Ramos (cell line): ENCODE measurements at regions not wholly inside any gene's neighbourhood (a gene's known extent, or its start where the extent isn't known, plus 50 kb on each side); places are given as distances from the start of the nearest gene placed in this dataset.
"Not testable (repeated sequence)": the region's sequence is repeated elsewhere in the genome, so short reads cannot be mapped to it uniquely, and the experiment has no call there.

Experiments used
- in situ Hi-C: fragments of 300-500 bp; cut with MboI; formaldehyde crosslinking; loops from one replicate; pipeline ENCODE4 v1.14.3; 2022; ENCODE audit warnings: low sequenced_read_pairs; ENCODE audit not compliant: unreplicated experiment

GRCh38 chr2:33730804-33731203 is 131.7 kb upstream of the FAM98A start:
- in situ Hi-C loops: no loop called here

- in situ Hi-C loops: no loop called here
Measured at GRCh38 chr2:33730193-33730592, 131.1 kb upstream of the FAM98A start.

GRCh38 chr2:33729353-33729752 is 130.3 kb upstream of the FAM98A start:
- in situ Hi-C loops: no loop called here

DNA sequence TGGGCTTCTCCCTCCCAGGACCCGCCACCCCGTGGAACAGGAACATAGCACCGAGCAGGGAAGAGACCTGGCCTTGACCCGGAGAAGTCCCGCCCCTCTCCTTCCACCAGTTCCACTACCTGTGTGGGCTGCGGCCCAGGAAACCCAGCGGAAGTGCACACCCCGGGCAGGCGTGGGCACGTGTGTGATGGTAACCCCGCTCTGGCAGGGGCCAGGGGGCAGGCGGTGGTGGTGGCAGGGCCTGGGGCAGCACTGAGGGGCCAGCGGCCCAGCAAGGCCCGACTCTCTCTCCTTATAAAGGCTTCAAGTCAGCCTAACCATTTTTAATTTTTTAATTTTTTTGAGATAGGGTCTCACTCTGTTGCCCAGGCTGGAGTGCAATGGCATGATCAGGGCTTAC is 129.0 kb upstream of the FAM98A start:
- in situ Hi-C loops: no loop called here

GRCh38 chr2:33727361-33728032 is 128.4 kb upstream of the FAM98A start:
- in situ Hi-C loops: no loop called here

DNA sequence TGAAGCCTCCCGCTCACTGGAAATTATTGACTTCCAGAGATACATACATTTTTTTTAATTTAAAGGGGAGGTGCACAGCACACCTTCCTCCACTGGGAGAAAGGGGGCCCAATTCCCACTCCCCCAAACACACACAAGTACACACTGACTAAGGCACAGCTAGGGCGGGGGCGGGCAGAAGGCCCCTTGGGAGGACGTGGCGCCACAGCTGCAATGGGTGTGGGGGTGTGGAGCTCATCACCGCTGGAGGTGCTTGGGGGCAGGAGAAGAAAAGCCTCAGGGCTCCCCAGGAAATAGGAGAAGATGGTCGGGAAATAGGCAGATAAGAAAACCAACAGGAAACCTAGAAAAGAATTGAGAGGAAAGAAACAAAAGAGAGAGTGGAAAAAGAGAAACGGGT is 127.3 kb upstream of the FAM98A start:
- in situ Hi-C loops: no loop called here

- in situ Hi-C loops: no loop called here
Measured at GRCh38 chr2:33723329-33723728, 124.2 kb upstream of the FAM98A start.

DNA sequence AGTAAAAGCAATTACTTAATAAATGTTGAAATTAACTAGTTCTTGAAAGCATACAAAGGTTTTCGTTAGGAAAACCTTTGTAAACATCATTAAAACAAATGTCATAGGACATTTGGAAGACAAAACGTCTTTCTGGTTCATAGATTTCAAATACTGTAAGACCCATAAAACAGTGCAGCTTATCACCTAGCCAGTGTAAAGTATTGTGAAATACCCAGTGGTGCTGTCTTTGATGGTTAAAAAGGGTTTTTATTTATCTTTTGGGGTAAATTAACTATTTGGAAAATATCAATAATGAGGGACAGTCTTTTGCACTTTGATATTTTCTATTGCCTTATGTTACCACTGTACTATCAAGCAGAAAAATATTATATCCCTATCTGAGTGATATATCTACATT is 120.0 kb upstream of the FAM98A start:
- in situ Hi-C loops: no loop called here

DNA sequence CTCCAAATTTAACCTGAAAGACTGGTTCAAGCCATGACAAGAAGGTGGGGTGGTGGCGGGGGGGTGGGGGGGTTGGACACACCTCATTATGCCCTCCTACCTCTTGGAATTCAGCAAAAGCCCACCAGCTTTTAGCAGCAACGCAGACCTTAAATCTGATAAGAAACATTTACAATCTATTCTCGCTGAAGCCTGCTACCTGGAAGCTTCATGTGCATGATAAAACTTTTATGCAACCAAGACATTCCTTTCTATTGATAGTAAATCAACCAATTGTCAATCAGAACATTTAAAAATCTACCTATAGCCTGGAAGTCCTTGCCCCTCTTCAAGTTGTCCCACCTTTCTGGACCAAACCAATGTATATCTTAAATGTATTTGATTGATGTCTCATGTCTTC is 113.6 kb upstream of the FAM98A start:
- in situ Hi-C loops: no loop called here

DNA sequence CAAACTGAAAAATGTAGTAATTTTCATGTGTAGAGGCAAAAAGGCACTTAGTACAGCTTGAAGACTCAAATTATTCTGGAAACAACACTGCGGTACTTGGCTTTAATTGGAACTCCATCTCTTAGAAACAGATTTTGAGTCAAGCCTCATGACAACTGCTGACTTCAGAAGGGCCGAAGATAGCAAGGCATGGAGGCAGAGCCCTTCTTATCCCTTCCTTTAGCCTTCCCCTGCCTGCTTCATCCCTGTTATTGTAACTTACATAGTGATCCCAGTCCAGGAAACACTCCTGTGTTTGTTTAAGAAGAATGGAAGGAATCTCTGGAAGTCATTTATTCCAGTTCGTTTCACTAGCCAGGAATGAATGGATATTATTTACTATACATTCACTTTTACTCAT is 110.9 kb upstream of the FAM98A start:
- in situ Hi-C loops: no loop called here

DNA sequence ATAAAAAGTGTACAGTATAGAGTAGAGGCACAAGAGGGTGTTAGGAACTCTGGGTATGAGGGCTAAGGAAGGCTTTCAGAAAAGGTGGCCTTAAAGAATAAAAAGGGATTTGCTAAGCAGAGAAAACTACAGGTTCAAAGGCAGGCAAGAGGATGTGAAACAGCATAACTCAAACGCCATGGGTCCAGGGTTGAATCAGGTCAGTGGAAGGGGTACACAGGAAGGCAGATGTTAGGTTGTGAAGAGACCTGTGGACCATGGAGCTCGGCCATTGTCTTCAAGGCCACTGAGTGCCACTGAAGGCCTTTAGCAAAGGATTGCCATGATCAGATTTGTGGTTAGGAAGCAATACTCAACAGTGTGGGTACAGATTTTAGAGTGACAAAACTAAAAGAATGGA is 108.2 kb upstream of the FAM98A start:
- in situ Hi-C loops: no loop called here

DNA sequence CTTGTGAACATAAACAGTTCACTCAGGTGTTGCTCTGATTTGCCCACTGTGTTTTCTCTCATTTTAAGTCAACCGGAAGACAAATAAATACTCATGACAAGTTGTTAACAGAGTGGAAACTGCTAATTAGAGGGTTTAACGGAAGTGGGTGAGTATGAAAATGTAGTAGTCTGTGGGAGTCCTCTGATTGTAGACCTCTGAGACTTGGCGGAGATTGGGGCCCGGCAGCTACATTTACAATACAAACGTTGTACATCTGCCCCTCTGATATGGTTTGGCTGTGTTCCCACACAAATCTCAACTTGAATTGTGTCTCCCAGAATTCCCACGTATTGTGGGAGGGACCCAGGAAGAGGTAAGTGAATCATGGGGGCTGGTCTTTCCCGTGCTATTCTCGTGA is 107.3 kb upstream of the FAM98A start:
- in situ Hi-C loops: no loop called here

- in situ Hi-C loops: no loop called here
Measured at GRCh38 chr2:33704406-33704855, 105.3 kb upstream of the FAM98A start.

DNA sequence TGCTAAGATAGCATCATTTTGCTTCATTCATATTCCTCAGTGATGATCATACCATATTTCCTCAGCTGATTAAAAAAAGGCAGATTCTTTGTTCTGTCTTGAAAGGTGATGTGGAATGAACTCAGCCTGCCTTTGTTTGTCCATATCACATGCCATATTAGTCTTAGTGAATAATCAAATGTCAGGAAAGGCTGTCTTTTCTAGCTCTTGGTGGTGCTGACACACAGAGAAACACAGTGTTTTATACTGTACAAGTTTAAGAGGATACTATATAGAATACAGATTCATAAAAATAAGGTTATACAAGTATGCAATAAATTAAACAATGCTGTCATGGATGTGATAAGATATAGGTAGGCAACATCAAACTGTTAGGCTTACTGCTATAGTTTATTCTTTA is 97.1 kb upstream of the FAM98A start:
- in situ Hi-C loops: no loop called here

GRCh38 chr2:33694904-33695303 is 95.8 kb upstream of the FAM98A start:
- in situ Hi-C loops: no loop called here

DNA sequence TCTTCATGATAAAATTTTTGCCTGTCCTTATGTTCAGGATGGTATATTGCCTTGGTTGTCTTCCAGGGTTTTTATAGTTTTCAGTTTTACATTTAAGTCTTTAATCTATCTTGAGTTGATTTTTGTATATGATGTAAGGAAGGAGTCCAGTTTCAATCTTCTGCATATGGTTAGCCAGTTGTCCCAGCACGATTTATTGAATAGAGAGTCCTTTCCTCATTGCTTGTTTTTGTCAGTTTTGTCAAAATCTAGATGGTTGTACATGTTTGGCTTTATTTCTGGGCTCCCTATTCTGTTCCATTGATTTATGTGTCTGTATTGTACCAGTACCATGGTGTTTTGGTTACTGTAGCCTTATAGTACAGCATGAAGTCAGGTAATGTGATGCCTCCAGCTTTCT is 91.6 kb upstream of the FAM98A start:
- in situ Hi-C loops: not testable (repeated sequence)

DNA sequence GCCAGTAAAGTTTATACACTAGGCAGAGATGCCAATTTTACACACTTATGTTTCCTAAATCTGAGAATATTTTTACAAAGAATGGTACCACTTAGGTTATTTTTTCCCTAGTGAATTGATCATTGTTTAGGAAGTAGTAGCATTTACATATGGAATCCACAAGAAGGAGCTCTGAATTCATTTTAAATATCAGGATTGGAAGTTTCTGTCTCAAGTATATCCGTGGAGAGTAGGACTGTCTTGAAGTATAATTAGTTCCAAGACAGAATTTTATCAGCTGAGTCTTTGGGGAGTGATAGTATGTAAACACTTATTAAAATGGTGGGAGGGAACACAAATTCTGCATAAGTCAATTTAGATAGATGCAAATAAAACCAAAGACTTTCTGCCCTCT is 82.3 kb upstream of the FAM98A start:
- in situ Hi-C loops: no loop called here

GRCh38 chr2:33680644-33681363 is 81.7 kb upstream of the FAM98A start:
- in situ Hi-C loops: no loop called here

- in situ Hi-C loops: no loop called here
Measured at GRCh38 chr2:33678436-33678835, 79.3 kb upstream of the FAM98A start.

GRCh38 chr2:33673937-33674336 is 74.8 kb upstream of the FAM98A start:
- in situ Hi-C loops: no loop called here

- in situ Hi-C loops: no loop called here
Measured at GRCh38 chr2:33672896-33673295, 73.8 kb upstream of the FAM98A start.

GRCh38 chr2:33672389-33672788 is 73.3 kb upstream of the FAM98A start:
- in situ Hi-C loops: no loop called here
